ENCODE measurements at regions not wholly inside any gene's neighbourhood (a gene's known extent, or its start where the extent isn't known, plus 50 kb on each side); places are given as distances from the start of the nearest gene placed in this dataset.

DNA sequence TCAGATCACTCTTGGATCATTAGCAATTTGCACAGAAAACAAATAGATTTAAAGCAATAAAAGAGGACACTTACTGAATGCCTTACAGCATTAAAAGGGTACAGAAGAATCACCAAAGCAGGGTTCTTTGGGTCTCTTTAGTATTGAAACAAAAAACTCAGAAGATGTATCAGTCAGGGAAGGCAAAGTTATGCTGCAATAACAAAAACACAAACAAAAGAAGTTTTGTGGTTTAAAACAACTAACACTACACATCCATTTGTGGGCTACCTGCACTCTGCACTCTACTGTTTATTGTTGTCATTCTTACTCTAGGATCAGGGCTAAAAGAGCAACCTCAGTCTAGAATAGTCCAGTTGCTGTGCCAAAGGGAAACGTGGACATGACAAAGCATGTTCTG is 216.4 kb downstream of the GPAM start:
- TF ChIP-seq, protein P1, sequence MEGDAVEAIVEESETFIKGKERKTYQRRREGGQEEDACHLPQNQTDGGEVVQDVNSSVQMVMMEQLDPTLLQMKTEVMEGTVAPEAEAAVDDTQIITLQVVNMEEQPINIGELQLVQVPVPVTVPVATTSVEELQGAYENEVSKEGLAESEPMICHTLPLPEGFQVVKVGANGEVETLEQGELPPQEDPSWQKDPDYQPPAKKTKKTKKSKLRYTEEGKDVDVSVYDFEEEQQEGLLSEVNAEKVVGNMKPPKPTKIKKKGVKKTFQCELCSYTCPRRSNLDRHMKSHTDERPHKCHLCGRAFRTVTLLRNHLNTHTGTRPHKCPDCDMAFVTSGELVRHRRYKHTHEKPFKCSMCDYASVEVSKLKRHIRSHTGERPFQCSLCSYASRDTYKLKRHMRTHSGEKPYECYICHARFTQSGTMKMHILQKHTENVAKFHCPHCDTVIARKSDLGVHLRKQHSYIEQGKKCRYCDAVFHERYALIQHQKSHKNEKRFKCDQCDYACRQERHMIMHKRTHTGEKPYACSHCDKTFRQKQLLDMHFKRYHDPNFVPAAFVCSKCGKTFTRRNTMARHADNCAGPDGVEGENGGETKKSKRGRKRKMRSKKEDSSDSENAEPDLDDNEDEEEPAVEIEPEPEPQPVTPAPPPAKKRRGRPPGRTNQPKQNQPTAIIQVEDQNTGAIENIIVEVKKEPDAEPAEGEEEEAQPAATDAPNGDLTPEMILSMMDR (IDR thresholded peaks at IDR 0.05), result no peak
- no peak for TF ChIP-seq POLR2A (IDR thresholded peaks at IDR 0.05)
